ENCODE measurements at regions not wholly inside any gene's neighbourhood (a gene's known extent, or its start where the extent isn't known, plus 50 kb on each side); places are given as distances from the start of the nearest gene placed in this dataset.

DNA sequence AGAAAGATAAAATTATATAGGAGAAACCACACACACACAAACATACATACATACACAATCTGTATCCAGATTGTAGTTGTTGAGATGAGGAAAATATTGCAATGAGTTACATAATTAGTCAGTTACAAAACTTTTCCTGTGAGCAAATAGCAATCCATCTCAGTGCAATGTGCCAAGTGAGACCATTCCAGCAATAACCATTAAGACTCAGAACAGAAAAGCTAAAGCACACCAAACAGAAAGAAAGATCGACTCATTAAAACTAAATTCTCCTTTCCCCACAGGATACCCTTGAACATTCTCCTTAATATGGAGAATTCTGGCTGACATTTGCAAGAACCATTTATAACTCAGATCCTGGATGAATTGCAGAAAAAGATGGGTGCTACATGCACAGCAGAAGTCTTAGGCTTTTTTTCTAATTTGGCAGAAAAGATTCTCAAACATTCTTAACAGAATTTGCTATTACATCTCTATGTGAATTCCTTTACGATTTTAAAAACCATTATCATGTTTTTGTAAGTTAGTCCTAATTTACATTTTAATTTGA is 1341.2 kb upstream of the SPRY2 start:
- DNase-seq (ENCODE audit: low spot score): no peak

GRCh38 chr13:81677857-81678256 is 1336.9 kb upstream of the SPRY2 start:
- no peak for DNase-seq (ENCODE audit: low spot score)

GRCh38 chr13:81676008-81676407 is 1335.1 kb upstream of the SPRY2 start:
- no peak for DNase-seq (ENCODE audit: low spot score)

DNA sequence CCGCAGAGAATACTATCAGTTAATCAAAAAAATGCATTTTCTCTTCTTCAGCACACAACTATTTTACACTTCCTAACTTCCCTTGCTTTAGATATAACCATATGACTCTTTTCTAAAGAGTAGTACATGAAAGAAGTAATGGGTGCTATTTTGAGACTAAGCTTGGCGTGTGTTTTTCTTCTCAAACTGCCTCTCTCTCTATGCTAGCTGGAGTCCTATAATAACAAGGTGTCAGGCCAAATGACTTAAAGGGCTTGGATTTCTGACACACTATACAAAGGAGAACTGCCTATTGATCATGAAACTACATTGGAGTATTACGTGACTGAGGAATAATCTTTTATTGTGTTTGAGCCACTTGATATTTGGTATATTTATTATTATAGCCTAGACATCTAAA is 1330.1 kb upstream of the SPRY2 start:
- no peak for DNase-seq (ENCODE audit: low spot score)

DNA sequence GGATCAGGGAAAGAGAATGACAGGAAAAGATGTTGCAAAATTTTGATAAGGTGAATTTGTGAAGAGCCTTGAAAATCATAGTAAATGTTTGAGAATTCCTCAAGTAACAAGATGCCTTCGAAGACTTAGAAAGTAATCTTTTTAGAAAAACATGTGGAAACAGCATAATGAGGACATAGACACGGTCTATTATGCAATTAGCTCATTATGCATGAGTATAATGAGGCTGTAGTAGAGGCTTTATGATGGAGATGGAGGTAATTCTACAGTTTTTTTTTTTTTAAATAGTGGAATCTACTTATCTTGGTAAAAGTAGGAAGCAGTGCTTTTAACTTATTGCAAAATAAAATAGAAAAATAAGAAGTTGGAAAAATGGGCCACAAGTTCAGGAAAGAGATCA is 1329.1 kb upstream of the SPRY2 start:
- DNase-seq (ENCODE audit: low spot score): no peak

DNA sequence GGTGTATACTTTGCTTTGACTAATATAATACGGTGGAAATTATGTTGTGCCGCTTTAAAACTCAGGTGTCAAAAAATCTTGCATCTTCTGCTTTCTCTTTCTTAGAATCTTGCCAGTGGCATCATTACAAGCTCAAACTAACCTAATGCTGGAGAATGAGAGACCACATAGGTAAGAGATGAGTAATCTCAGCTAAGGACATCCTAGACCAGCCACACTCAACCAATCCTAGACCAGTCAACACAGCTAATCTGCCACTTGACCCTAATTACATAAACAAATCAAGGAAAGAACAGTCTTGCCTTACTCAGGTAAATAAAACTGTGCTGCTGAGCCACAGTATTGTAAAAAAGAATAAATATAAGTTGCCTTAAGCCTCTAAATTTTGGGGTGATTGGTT is 1323.9 kb upstream of the SPRY2 start:
- DNase-seq (ENCODE audit: low spot score): no peak

DNA sequence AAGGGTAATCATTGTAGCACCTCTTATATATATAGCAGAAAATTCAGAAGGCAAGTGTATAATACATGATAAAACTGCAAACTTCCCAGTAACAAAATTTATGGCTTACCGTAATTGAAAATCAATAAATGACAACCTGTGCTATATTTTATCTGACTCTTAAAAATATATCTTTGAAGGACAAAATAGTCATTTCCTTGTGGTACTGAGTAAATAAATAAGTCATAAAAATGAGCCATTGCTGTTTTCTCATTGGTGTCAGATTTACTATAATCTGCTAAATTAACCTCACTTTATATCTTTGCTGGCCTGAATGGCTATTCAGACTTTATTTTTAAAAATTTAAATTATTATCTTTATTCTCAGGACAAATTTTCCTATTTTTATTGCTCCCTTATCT is 1319.1 kb upstream of the SPRY2 start:
- no peak for DNase-seq (ENCODE audit: low spot score)

DNA sequence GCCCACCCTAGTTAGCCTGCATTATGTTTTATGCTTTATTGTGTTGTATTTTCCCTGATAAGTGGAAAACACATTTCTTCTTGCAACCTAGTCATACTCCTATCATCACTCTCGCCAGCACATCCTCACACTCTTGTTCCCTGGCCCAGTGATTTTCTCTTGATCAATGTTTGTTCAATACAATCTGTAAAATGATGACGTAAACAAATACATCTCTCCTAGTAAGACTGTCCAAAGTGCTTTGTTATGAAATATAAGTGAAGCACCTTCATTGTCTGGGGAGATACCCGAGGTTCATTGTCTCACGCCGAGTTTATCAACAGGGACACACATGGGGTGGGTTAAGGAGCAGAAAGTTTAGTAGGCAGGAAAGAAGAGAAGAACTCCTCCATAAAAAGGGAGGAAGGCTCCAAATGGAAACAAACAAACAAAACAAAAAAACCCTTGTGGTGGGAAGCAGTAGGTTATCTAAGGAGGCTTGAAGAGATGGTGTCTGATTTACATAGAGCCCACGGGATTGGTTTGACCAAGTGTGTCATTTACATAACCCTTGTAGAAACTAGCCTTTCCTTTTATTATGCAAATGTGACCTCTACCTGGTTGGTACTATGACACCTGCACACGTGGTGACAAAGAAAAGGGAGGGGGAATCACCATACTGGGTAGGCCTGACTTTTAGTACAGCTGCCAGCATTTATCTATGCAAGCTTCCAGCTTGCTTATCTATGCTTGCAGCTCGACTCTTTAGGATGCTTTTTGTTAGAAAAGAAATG is 1317.9 kb upstream of the SPRY2 start:
- no peak for DNase-seq (ENCODE audit: low spot score)

DNA sequence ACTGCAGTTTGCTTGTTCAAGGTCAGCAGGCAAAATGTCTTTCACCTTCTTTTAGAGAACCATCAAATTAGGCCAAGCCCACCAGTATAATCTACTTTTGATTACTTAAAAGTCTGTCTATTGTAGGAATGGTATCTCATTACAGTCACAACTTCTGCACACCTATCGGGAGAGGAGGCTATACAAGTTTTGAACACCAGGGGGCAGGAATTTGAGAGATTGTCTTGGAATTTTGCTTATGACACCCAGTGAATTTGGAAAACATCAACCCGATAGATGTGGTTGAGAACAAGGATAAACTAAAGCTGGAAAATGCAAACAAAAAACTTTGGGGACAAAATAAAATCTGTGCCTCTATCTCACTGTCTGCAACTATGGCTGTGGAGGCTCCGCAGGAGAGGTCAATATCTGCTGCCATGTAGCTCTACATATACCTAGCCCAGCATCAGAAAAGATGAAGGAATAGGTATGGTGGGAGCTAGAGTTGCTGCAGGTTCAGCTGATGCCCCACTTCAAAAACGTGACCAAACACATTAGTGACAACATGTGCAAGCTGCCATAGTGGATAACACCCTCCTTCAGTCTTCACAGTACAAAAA is 1299.2 kb upstream of the SPRY2 start:
- DNase-seq (ENCODE audit: low spot score): peak; percentile 13

DNA sequence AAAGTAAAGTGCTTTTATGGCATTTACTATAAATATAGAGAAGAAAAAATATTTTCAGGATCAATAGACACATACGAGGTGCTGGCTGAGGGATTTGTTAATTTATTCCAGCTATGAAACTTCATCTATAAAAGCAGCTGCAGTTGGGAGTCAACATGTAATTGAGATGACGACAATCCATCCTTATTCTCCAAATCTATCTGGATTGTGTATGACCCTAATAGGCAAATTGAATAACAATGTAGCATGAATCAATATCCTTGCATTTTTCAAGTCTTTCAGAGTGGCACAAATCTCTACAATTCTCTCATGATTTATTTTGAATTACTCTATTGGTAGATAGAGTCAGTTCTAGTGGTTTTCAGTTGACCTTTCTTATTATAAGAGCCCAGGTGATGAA is 1296.5 kb upstream of the SPRY2 start:
- DNase-seq (ENCODE audit: low spot score): no peak

GRCh38 chr13:81636120-81636519 is 1295.2 kb upstream of the SPRY2 start:
- DNase-seq (ENCODE audit: low spot score): no peak

GRCh38 chr13:81615031-81615430 is 1274.1 kb upstream of the SPRY2 start:
- DNase-seq (ENCODE audit: low spot score): no peak

- no peak for DNase-seq (ENCODE audit: low spot score)
Observed at GRCh38 chr13:81610644-81611043, 1269.7 kb upstream of the SPRY2 start.

- DNase-seq (ENCODE audit: low spot score): no peak
Observed at GRCh38 chr13:81609335-81609734, 1268.4 kb upstream of the SPRY2 start.

DNA sequence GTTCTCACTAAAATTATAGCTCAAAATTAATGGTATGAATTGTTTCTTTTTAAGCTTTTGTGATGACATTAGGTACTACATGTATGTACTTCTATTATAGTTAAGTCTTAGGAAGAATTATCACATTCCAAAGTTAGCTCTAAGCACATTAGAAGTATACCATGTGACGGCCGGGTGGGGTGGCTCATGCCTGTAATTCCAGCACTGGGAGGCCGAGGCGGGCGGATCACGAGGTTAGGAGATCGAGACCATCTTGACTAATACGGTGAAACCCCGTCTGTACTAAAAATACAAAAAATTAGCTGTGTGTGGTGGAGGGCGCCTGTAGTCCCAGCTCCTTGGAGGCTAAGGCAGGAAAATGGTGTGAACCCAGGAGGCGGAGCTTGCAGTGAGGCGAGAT is 1265.1 kb upstream of the SPRY2 start:
- DNase-seq (ENCODE audit: low spot score): no peak

GRCh38 chr13:81602241-81602640 is 1261.3 kb upstream of the SPRY2 start:
- DNase-seq (ENCODE audit: low spot score): no peak

GRCh38 chr13:81597101-81597500 is 1256.2 kb upstream of the SPRY2 start:
- no peak for DNase-seq (ENCODE audit: low spot score)

DNA sequence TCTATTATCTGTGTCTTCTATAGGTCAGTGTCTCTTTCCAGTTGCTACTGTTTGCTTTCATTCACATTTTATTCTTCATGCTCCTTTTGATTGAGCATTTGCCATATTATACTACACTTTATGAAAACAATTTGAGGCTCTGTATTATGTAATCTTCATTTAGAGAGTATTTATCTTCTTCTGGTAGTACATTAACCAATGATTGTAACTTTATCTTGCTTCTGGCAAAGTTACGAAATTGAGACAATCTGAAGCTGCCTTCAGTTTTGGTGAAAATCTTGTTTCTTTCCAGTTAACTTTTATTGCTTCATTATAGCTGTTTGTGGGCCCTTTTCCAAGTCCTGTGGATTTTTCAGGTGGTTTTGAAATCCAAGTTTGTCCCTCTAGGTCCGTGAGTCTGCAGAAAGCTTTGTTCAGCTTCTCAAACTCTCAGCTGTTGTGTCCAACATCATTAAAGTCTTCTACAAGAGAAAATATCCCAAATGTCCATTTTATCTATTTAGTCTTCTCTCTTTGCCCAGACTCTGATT is 1255.4 kb upstream of the SPRY2 start:
- DNase-seq (ENCODE audit: low spot score): no peak

- DNase-seq (ENCODE audit: low spot score): no peak
Observed at GRCh38 chr13:81591528-81592220, 1250.7 kb upstream of the SPRY2 start.

DNA sequence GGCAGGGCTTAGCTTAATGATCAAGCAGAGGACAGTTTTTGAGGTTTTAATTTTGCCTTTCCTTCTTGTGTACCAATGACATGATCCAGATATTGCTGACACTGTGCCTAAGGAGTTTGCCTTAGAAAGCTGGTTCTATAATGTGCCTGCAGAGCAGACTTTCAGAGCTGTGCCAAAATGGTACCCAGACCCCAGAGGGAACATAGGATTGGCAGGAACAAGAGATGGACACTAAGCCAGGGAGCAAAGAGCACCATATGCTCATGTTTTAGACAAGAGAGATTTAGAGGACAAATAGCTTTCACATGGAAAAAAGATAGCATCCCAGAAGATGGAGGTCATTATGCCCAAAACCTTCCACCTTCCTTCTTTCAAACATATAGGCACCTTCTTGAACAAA is 1241.5 kb upstream of the SPRY2 start:
- no peak for DNase-seq (ENCODE audit: low spot score)

DNA sequence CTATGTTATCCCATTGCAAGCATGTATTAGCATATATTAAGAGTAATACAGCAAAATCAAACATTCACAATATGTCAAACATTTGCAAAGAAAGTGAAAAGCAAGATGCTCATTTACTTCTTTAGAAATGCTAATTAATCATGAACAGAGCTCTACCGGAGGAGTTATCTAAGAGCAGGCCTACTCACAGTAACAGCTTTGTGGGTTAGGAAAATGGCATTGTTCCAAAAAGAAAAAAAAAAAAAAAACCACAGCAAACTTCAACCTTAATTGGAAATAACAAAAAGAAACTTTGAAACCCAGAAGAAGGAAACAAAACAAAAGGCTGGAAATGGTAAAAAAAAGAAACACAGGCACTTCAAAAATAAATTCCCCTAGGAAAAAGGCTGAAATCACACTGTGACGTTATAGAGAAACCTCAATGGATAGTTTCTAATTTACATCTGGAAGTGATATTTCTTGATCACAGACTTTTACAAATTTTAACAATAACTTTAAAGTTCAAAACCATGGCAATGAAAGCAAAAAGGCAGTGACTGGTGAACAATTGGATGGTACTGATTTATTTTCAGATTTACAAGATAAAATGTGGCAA is 1236.8 kb upstream of the SPRY2 start:
- no peak for DNase-seq (ENCODE audit: low spot score)

GRCh38 chr13:81568824-81569223 is 1227.9 kb upstream of the SPRY2 start:
- no peak for DNase-seq (ENCODE audit: low spot score)

All from mucosa of gallbladder (tissue), 1 donor.